Left ventricle myocardium inferior (tissue), 1 donor: ENCODE measurements at regions not wholly inside any gene's neighbourhood (a gene's known extent, or its start where the extent isn't known, plus 50 kb on each side); places are given as distances from the start of the nearest gene placed in this dataset.

ENCODE experiments used
- DNase-seq: peaks from one replicate; pipeline ENCODE4 v3.0.0-alpha.2; 2020
- H3K27ac ChIP-seq: fragments of 200-600 bp; replicated peaks from 2 replicates; pipeline ENCODE4 v1.8.0; 2021
- H3K27me3 ChIP-seq: fragments of 200-600 bp; 2 replicates; pipeline ENCODE4 v1.8.0; 2021; ENCODE audit warnings: low read depth
- H3K36me3 ChIP-seq: fragments of 200-600 bp; 2 replicates; pipeline ENCODE4 v1.8.0; 2021
- H3K4me1 ChIP-seq: fragments of 200-600 bp; 2 replicates; pipeline ENCODE4 v1.8.0; 2021
- H3K4me3 ChIP-seq: fragments of 200-600 bp; 2 replicates; pipeline ENCODE4 v1.8.0; 2021; ENCODE audit warnings: mild to moderate bottlenecking, moderate library complexity
- H3K9me3 ChIP-seq: fragments of 200-600 bp; replicated peaks from 2 replicates; pipeline ENCODE4 v1.8.0; 2021
- intact Hi-C: fragments of 100-400 bp; cut with micrococcal nuclease; formaldehyde crosslinking; loops from one replicate; pipeline ENCODE4 v1.11.0; 2022
- TF ChIP-seq, protein P1 (sequence below): fragments of 200-600 bp; IDR thresholded peaks from 2 replicates; pipeline ENCODE4 v1.8.0; 2021; ENCODE audit warnings: antibody characterized with exemption, mild to moderate bottlenecking, borderline replicate concordance
- donor health status: DM: no; HTN: yes; CAD: no; lungs with severe emphysema.

DNA sequence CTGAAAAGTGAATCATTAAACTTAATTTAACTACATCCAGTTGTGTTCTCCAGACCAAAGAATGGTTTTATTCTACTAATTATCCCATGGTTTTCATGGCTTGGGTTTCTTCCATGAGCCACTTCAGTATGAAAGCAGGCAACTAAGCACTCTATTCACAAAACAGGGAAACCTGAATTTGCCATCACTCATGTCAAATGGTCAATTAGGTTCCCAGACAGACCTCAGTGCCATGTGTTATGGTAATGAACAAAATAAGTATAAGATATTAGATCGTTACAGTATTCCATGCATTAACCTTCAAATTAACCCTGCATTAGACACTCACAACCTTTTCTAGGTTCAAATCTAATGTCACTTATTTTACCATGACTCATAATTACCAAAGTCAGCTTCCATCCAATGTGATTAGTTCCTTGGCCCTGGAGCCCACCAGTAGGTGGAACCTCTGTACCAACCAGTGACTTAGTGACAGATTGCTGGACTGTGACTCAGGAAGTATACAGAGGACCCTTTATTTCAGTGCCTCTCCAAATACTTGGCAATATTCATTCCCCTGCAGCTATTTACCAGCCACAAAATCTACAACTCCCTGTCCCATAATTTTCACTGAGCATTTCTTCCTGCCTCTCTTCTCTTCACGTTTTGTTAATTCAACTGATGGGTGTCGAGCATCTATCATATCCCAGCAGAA is 1270.2 kb upstream of the SORCS1 start:
- no peak overlapping the region for H3K4me3 ChIP-seq
- DNase-seq: no peak
- intact Hi-C loops: no loop called here
- TF ChIP-seq, protein P1, sequence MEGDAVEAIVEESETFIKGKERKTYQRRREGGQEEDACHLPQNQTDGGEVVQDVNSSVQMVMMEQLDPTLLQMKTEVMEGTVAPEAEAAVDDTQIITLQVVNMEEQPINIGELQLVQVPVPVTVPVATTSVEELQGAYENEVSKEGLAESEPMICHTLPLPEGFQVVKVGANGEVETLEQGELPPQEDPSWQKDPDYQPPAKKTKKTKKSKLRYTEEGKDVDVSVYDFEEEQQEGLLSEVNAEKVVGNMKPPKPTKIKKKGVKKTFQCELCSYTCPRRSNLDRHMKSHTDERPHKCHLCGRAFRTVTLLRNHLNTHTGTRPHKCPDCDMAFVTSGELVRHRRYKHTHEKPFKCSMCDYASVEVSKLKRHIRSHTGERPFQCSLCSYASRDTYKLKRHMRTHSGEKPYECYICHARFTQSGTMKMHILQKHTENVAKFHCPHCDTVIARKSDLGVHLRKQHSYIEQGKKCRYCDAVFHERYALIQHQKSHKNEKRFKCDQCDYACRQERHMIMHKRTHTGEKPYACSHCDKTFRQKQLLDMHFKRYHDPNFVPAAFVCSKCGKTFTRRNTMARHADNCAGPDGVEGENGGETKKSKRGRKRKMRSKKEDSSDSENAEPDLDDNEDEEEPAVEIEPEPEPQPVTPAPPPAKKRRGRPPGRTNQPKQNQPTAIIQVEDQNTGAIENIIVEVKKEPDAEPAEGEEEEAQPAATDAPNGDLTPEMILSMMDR: no peak
- H3K36me3 ChIP-seq: no peaks in the 10 kb centered on the region
- no peaks in the 10 kb centered on the region for H3K4me1 ChIP-seq
- H3K27ac ChIP-seq: no peak overlapping the region
- H3K9me3 ChIP-seq: no peaks in the 10 kb centered on the region
- no peaks in the 10 kb centered on the region for H3K27me3 ChIP-seq

DNA sequence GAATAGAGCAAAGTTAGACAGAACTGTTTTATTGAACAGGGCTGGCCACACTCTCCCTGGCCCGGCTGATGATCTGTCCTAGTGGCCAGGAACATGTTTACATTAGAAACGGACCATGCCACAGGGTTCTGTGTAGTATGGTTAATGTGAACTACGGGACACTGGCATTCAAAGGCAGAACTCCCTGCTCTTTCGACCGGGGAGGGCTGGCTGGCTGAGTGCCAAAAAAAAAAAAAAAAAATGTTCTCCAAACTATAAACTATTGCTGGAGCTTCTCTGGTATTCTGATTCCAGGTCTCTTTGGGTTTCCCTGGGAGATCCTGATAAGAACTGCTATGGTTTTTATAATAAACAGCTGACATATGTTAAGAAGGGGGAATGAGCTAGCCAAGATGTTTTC is 1262.6 kb upstream of the SORCS1 start:
- no peaks in the 10 kb centered on the region for H3K36me3 ChIP-seq
- TF ChIP-seq, protein P1: no peak
- H3K9me3 ChIP-seq: no peaks in the 10 kb centered on the region
- H3K27ac ChIP-seq: no peak overlapping the region
- no peak overlapping the region for H3K4me3 ChIP-seq
- intact Hi-C loops: no loop called here
- H3K27me3 ChIP-seq: no peaks in the 10 kb centered on the region
- DNase-seq: no peak
- no peaks in the 10 kb centered on the region for H3K4me1 ChIP-seq

GRCh38 chr10:108425283-108425964 is 1260.9 kb upstream of the SORCS1 start:
- Histone ChIP-seq H3K27me3 (no peaks in the 10 kb centered on the region), H3K9me3 (no peaks in the 10 kb centered on the region), H3K27ac (no peak overlapping the region), H3K4me1 (no peaks in the 10 kb centered on the region), H3K4me3 (no peak overlapping the region), H3K36me3 (no peaks in the 10 kb centered on the region)
- intact Hi-C loops: no loop called here
- DNase-seq: no peak
- TF ChIP-seq, protein P1: no peak

GRCh38 chr10:108424656-108425055 is 1260.2 kb upstream of the SORCS1 start:
- TF ChIP-seq, protein P1: no peak
- no peaks in the 10 kb centered on the region for H3K36me3 ChIP-seq
- intact Hi-C loops: no loop called here
- no peak overlapping the region for H3K27ac ChIP-seq
- H3K27me3 ChIP-seq: no peaks in the 10 kb centered on the region
- no peak overlapping the region for H3K4me3 ChIP-seq
- no peaks in the 10 kb centered on the region for H3K4me1 ChIP-seq
- DNase-seq: no peak
- H3K9me3 ChIP-seq: no peaks in the 10 kb centered on the region

GRCh38 chr10:108422286-108422685 is 1257.8 kb upstream of the SORCS1 start:
- Histone ChIP-seq H3K4me1 (no peaks in the 10 kb centered on the region), H3K36me3 (no peaks in the 10 kb centered on the region), H3K4me3 (no peak overlapping the region), H3K27ac (no peak overlapping the region), H3K9me3 (no peaks in the 10 kb centered on the region), H3K27me3 (no peaks in the 10 kb centered on the region)
- TF ChIP-seq, protein P1: no peak
- DNase-seq: no peak
- intact Hi-C loops: no loop called here
